CD4-positive, alpha-beta T cell treated with Interleukin-15 for 4 hours (primary cell): ENCODE measurements at regions not wholly inside any gene's neighbourhood (a gene's known extent, or its start where the extent isn't known, plus 50 kb on each side); places are given as distances from the start of the nearest gene placed in this dataset.

Experiments used
- DNase-seq: peaks from one replicate; pipeline ENCODE4 v3.0.0-alpha.2; 2020; ENCODE audit warnings: low spot score

- no peak for DNase-seq
Observed at GRCh38 chr1:60589046-60589748, 493.2 kb upstream of the NFIA start.

GRCh38 chr1:60584371-60584770, 498.0 kb upstream of the NFIA start:
- no peak for DNase-seq

DNA sequence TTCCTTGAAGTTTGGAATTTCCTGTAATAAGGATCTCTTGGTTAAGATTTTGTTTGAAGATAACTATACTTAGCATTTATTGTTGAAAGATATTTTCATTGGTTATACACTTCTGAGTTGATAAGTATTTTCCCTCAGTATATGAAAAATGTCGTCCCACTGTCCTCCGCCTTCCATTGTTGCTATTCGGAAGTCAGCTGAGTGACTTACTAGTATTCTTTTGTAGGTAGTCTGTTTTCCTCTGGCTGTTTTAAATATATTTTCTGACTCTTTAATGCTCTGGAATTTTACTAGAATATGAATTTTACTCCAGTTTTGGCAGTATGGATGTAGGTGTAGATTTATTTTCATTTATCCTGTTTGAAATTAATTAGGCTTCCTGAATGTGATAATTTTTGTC, 498.7 kb upstream of the NFIA start:
- no peak for DNase-seq

- no peak for DNase-seq
Observed at GRCh38 chr1:60581455-60582220, 500.7 kb upstream of the NFIA start.

DNA sequence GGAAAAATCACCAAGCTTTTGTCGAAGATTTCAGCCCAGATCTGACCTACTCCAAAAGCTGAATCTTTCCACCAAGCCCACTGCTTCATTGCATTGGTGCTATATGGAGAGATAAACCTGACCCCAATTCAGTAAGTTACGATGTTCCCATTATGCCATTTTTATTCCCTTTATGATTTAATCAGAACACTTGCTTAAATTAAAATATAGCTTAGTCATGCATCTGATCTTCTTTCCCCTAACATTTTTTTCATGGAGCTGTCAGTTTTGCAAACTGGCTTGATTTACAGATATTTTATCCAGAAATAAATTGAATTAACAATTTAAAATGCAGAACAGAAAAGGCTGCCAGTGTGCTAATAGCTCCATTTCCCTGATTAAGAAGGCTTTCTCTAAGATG, 503.5 kb upstream of the C1orf87 start:
- no peak for DNase-seq

- DNase-seq: no peak
Observed at GRCh38 chr1:60575326-60575977, 501.9 kb upstream of the C1orf87 start.

- DNase-seq: no peak
Observed at GRCh38 chr1:60573726-60574409, 500.3 kb upstream of the C1orf87 start.

DNA sequence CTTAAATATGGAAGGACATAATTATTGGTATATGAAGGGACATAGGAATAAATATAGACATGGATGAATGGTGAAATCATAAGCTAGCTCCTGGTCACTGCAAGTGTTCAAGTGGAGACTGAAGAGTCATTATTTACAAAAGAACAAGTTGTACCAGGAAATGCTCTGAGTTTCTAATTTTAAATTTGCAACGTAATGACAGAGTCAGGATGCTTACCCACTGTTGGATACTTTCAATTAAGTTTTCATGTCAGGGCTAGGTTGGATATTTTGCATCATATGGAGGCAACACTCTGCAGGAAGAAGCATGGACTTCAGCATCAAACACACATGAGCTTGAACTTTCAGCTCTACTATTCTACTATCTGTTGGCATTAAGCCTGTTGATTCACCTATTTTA, 499.6 kb upstream of the C1orf87 start:
- DNase-seq: no peak

DNA sequence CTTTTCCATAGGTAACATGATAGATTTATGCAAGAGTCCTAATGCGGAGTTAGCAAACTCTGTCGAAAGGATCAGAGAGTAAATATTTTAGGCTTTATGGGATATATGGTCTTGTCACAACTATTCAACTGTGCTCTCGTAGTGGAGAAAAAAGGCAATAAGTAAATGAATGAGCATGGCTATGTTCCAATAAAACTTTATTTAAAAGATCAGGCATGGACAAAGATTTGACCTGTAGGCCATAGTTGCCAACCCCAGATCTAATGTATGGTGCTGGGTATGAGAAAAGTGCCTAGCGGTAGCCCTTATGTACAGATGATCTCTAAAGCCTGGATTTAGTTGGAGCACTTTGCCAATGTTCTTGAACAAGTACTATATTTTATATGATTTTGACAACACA, 498.8 kb upstream of the C1orf87 start:
- DNase-seq: no peak

DNA sequence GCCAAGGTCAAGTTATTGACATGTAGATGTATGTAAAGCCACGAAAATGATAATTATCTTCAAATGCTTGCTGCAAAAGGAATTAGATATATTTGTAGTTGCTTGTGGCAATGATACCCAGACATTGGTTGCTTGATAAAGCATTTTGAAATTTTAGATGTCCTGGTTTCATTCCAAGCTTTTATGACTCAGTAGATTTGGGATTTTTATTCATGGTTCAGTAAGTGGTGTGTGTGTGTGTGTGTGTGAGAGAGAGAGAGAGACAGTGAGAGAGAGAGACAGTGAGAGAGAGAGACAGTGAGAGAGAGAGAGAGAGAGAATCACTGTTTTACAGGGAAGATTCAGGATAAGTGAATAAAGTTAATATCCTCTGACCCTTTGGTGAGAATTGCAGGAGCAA, 498.2 kb upstream of the C1orf87 start:
- DNase-seq: no peak

GRCh38 chr1:60569189-60569588, 495.6 kb upstream of the C1orf87 start:
- DNase-seq: no peak

DNA sequence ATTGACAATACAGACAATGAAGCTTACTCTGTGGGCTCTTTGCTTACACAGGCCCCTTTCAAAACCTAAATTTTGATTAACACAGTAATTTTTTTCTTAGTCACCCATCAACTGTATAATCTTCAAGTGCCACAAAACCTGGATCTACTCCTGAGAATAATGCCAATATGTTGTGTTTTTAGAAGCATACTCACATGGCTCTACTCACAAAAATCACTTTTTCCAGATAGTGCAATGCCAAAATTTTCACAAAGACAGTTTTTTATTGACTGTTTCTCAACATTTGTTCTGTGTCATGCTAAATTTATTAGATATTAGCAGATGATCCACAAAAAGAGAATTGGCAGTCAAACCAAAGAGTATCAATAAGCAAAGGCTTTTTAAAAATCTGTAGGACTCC, 493.7 kb upstream of the C1orf87 start:
- DNase-seq: no peak

DNA sequence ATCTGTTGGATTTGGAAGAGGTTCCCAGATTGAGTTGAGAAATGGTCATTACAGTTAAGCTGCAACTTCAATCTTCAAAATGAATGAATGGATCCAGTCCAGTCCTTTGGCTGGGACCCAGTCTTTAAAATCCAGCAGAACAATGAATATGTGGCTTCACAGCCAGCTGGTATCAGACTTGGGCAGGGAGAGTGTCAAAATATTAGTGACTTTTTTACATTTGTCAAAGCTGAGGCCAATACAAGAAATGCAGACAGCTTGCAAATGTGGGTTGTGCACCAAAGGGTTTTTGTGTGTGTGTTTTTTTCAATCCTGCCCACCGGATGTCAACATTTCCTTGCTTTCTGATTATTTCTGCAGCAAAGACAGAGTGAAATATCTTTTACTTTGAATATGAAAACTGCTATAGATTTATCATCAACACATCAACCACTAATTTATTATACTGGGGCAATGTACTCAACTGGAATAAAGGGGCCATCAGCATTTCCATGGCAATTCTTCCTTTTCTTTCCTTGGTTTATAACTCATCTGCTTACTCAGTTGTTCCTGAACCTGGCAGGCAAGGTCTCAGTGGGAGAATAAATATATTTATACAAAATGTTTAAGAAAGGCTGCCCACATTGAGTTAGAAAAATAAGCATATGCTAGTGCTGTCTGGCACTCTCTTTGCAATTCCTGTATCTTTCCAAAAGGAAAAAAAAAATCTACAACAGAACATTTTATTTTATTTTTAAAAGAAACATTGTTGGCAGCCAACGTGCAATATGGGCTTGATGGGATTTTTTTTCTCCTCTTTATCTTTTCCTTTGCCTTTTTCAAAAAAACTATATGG, 491.6 kb upstream of the C1orf87 start:
- DNase-seq: no peak

GRCh38 chr1:60563777-60564535, 490.4 kb upstream of the C1orf87 start:
- no peak for DNase-seq

DNA sequence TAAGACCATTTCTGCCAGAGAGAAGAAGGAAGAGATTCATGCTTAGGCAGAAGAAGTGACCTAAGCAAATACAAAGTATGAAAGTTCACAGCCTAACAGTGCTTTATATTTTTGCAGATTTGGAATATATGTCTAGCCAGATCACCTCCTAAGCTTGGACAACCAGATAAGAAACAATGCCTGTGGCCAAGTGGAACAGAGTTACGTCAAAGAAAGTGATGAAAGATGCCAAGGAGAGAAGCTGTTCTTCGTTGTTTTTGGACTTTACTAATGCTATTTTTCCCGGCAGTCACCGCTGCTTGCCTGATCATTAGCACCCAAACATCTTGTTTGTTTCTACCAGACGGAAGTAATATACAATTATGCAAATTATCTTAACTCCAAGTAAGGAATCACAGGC, 489.2 kb upstream of the C1orf87 start:
- DNase-seq: no peak

DNA sequence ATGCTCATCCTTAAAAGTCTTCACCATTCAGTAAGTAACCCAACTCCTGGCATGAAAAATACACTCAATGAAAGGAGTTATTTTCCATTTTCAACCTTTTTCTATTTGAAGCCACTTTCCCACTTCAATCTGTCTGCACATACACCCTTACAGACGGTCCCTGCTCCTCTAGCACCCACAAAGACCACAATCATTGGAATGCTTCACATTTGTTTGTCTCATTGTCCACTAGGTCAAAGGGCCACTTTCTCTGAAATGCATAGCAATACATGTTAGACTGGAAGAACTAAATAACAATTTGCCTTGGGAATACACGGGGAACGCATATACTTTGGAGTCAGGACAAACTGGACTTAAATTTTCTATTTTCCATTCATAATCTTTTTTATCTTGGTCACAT, 487.1 kb upstream of the C1orf87 start:
- DNase-seq: no peak

GRCh38 chr1:60558236-60558635, 484.7 kb upstream of the C1orf87 start:
- DNase-seq: no peak

- no peak for DNase-seq
Observed at GRCh38 chr1:60553730-60554129, 480.2 kb upstream of the C1orf87 start.

DNA sequence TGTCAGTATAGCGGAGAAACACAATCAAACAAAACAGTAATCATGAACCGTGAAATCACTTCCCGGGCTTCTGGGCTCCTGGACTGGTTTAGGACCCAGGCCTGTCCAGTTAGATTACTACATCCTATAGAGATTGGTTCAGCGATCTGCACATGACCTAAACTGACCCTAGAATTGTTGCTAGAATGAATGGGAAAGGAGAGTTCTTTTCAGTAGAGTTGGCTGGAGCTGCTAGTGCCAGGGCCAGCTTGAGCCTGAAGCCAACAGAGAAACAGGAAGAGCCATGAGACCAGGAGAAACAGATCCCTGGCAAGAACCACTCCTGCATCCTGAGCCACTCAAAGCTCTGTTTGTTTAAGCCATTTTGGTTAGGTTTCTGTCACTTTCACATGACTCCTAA, 474.3 kb upstream of the C1orf87 start:
- no peak for DNase-seq

GRCh38 chr1:60541831-60542532, 468.4 kb upstream of the C1orf87 start:
- no peak for DNase-seq
